ENCODE measurements at regions not wholly inside any gene's neighbourhood (a gene's known extent, or its start where the extent isn't known, plus 50 kb on each side); places are given as distances from the start of the nearest gene placed in this dataset.

DNA sequence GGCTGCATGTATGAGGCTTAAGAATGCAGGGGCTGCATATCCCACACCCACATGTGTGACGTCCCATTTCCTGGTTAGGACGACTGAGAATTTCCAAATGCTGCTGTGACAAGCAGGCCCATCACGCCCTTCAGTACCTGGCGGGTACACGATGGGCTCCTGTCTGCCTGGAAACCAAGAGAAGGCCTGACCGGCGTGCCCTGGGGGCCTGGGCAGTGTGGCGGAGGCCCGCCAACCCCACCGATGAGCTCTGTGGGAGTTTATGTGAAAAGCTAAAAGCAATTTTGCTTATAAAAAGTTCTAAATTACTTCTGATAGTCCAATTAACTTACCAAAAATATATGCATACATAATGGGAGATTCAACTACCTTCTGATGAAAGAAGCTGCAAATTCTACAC, 837.3 kb downstream of the GALR1 start:
- no CpG with 5 or more reads among the region's 10 CpGs for WGBS (ENCODE audit: insufficient coverage, insufficient read length)
- H3K27me3 ChIP-seq (ENCODE audit: control insufficient read depth, insufficient read depth, low read length) = no peaks in the 10 kb centered on the region
- no peak overlapping the region for H3K27ac ChIP-seq (ENCODE audit: low read length)
- H3K9me3 ChIP-seq (ENCODE audit: control insufficient read depth, insufficient read depth, low read length) = no peaks in the 10 kb centered on the region
- peaks cover 1% of the 10 kb centered on the region; the same call in 1 of the 2 replicates for H3K4me1 ChIP-seq (ENCODE audit: control insufficient read depth, insufficient read depth, low read length)
- H3K36me3 ChIP-seq (ENCODE audit: control insufficient read depth, insufficient read depth, low read length) = no peaks in the 10 kb centered on the region
- DNase-seq (ENCODE audit: low read depth, low spot score) = no peak
- H3K4me3 ChIP-seq (ENCODE audit: low read length) = no peak overlapping the region

- no CpG with 5 or more reads among the region's 2 CpGs for WGBS (ENCODE audit: insufficient coverage, insufficient read length)
- H3K4me3 ChIP-seq (ENCODE audit: low read length) = no peak overlapping the region
- no peak for DNase-seq (ENCODE audit: low read depth, low spot score)
- no peaks in the 10 kb centered on the region for H3K36me3 ChIP-seq (ENCODE audit: control insufficient read depth, insufficient read depth, low read length)
- H3K27ac ChIP-seq (ENCODE audit: low read length) = no peak overlapping the region
- peaks cover 1% of the 10 kb centered on the region; the same call in 1 of the 2 replicates for H3K4me1 ChIP-seq (ENCODE audit: control insufficient read depth, insufficient read depth, low read length)
- no peaks in the 10 kb centered on the region for H3K27me3 ChIP-seq (ENCODE audit: control insufficient read depth, insufficient read depth, low read length)
- no peaks in the 10 kb centered on the region for H3K9me3 ChIP-seq (ENCODE audit: control insufficient read depth, insufficient read depth, low read length)
Observed at GRCh38 chr18:78087338-78087737, 837.7 kb downstream of the GALR1 start.

DNA sequence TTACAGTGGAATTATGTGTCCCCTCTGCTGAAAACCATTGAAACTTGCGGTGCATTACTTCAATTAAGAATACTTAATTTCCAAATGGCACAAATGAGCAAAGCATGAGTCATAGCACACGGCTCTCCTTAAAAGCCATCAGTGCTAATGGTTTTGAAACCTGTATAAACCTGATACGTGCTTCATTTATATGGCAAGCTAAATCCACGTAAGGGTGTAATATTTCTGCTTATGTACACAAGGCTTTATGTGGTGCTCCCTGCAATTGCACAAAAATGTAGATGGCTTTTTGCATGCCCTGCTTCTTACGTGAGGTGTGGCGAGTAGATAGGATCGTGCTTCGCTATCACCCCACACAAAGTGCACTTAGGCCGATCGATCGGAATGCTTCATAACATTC, 840.9 kb downstream of the GALR1 start:
- peaks cover 2% of the 10 kb centered on the region; the same call in 1 of the 2 replicates for H3K4me1 ChIP-seq (ENCODE audit: control insufficient read depth, insufficient read depth, low read length)
- WGBS (ENCODE audit: insufficient coverage, insufficient read length) = no CpG with 5 or more reads among the region's 11 CpGs
- H3K9me3 ChIP-seq (ENCODE audit: control insufficient read depth, insufficient read depth, low read length) = no peaks in the 10 kb centered on the region
- no peak overlapping the region for H3K4me3 ChIP-seq (ENCODE audit: low read length)
- no peak for DNase-seq (ENCODE audit: low read depth, low spot score)
- H3K27ac ChIP-seq (ENCODE audit: low read length) = no peak overlapping the region
- no peaks in the 10 kb centered on the region for H3K27me3 ChIP-seq (ENCODE audit: control insufficient read depth, insufficient read depth, low read length)
- H3K36me3 ChIP-seq (ENCODE audit: control insufficient read depth, insufficient read depth, low read length) = no peaks in the 10 kb centered on the region

GRCh38 chr18:78092901-78093300, 843.3 kb downstream of the GALR1 start:
- no peaks in the 10 kb centered on the region for H3K27me3 ChIP-seq (ENCODE audit: control insufficient read depth, insufficient read depth, low read length)
- H3K27ac ChIP-seq (ENCODE audit: low read length) = no peak overlapping the region
- H3K9me3 ChIP-seq (ENCODE audit: control insufficient read depth, insufficient read depth, low read length) = no peaks in the 10 kb centered on the region
- H3K36me3 ChIP-seq (ENCODE audit: control insufficient read depth, insufficient read depth, low read length) = no peaks in the 10 kb centered on the region
- DNase-seq (ENCODE audit: low read depth, low spot score) = no peak
- WGBS (ENCODE audit: insufficient coverage, insufficient read length) = no CpG with 5 or more reads among the region's 2 CpGs
- H3K4me3 ChIP-seq (ENCODE audit: low read length) = no peak overlapping the region
- H3K4me1 ChIP-seq (ENCODE audit: control insufficient read depth, insufficient read depth, low read length) = peaks cover 2% of the 10 kb centered on the region; the same call in 1 of the 2 replicates

DNA sequence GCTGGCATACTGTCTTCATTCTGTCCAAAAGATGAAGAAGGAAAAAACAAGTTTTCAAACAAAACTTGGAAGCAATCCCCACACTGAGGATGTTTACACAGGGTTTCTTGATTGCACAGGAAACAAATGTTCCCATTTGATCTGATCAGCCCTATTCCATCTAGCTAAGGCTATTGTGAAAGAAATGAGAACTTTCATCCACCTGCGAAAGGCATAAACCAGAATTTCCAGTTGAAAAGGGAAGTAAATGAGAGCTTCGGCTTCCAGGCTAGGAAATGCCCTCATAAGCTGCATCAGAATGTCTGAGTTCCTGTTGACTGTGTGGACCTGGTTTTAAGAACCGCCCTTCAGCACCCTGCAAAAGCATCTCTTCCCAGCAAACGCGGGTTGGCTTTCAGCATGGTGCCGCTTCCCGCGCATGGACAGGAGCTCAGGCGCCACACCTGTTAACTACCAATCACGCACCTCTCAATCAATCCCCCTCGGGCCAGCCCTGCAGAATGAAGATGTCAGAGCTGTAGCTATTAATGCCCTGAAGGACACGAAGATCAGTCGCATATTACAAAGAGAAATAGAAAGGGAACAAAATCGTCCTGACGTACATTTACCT, 850.4 kb downstream of the GALR1 start:
- Histone ChIP-seq H3K4me1 (ENCODE audit: control insufficient read depth, insufficient read depth, low read length) (no peaks in the 10 kb centered on the region; the same call in 1 of the 2 replicates), H3K9me3 (ENCODE audit: control insufficient read depth, insufficient read depth, low read length) (no peaks in the 10 kb centered on the region), H3K36me3 (ENCODE audit: control insufficient read depth, insufficient read depth, low read length) (no peaks in the 10 kb centered on the region), H3K27ac (ENCODE audit: low read length) (no peak overlapping the region), H3K4me3 (ENCODE audit: low read length) (no peak overlapping the region), H3K27me3 (ENCODE audit: control insufficient read depth, insufficient read depth, low read length) (no peaks in the 10 kb centered on the region)
- no CpG with 5 or more reads among the region's 15 CpGs for WGBS (ENCODE audit: insufficient coverage, insufficient read length)
- no peak for DNase-seq (ENCODE audit: low read depth, low spot score)

DNA sequence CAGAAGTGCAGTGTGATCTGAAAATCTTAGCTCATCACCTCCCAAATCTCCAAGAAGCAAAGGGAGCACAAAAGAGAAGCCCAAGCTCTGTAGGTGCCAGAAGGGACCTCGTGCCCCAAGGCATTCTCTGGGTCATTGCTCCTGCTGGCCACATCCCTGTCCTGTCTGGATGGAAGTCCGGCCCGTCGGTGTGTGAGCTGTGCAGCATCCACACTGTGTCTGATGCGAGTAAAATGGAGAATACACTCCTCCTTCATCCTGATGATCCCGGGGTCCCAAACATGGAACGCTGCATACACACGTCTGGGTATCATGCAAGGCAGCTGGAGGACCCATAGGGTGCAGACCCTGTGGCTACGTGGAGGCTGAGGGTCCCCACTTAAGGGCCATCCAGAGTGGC, 851.4 kb downstream of the GALR1 start:
- DNase-seq (ENCODE audit: low read depth, low spot score) = no peak
- Histone ChIP-seq H3K9me3 (ENCODE audit: control insufficient read depth, insufficient read depth, low read length) (no peaks in the 10 kb centered on the region), H3K27me3 (ENCODE audit: control insufficient read depth, insufficient read depth, low read length) (no peaks in the 10 kb centered on the region), H3K36me3 (ENCODE audit: control insufficient read depth, insufficient read depth, low read length) (no peaks in the 10 kb centered on the region), H3K4me3 (ENCODE audit: low read length) (no peak overlapping the region), H3K27ac (ENCODE audit: low read length) (no peak overlapping the region), H3K4me1 (ENCODE audit: control insufficient read depth, insufficient read depth, low read length) (no peaks in the 10 kb centered on the region; the same call in 1 of the 2 replicates)
- no CpG with 5 or more reads among the region's 9 CpGs for WGBS (ENCODE audit: insufficient coverage, insufficient read length)

GRCh38 chr18:78102135-78102534, 852.5 kb downstream of the GALR1 start:
- no peak for DNase-seq (ENCODE audit: low read depth, low spot score)
- H3K4me3 ChIP-seq (ENCODE audit: low read length) = no peak overlapping the region
- H3K36me3 ChIP-seq (ENCODE audit: control insufficient read depth, insufficient read depth, low read length) = no peaks in the 10 kb centered on the region
- H3K4me1 ChIP-seq (ENCODE audit: control insufficient read depth, insufficient read depth, low read length) = no peaks in the 10 kb centered on the region; the same call in 1 of the 2 replicates
- H3K27ac ChIP-seq (ENCODE audit: low read length) = no peak overlapping the region
- no CpG with 5 or more reads among the region's 8 CpGs for WGBS (ENCODE audit: insufficient coverage, insufficient read length)
- H3K27me3 ChIP-seq (ENCODE audit: control insufficient read depth, insufficient read depth, low read length) = no peaks in the 10 kb centered on the region
- H3K9me3 ChIP-seq (ENCODE audit: control insufficient read depth, insufficient read depth, low read length) = no peaks in the 10 kb centered on the region

DNA sequence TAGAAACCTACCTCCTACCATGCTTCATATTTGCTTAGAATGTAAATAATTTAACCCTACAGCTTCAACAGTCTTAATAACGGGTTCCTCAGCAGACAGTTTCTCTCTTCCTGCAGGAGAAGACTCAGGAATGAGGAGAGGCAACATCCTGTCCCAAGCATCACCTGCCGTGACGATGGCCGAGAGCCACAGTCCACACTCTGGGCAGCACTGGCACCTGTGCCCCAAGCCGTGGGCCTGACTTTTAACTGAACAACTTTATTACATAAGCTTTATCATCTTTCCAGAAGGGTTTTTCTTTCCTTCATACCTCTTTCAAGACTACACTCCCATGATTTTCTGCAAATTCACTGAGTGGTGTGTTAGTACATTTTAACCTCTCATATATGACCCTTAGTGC, 856.0 kb downstream of the GALR1 start:
- Histone ChIP-seq H3K36me3 (ENCODE audit: control insufficient read depth, insufficient read depth, low read length) (no peaks in the 10 kb centered on the region), H3K4me1 (ENCODE audit: control insufficient read depth, insufficient read depth, low read length) (no peaks in the 10 kb centered on the region; the same call in 1 of the 2 replicates), H3K9me3 (ENCODE audit: control insufficient read depth, insufficient read depth, low read length) (no peaks in the 10 kb centered on the region), H3K27ac (ENCODE audit: low read length) (no peak overlapping the region), H3K27me3 (ENCODE audit: control insufficient read depth, insufficient read depth, low read length) (no peaks in the 10 kb centered on the region), H3K4me3 (ENCODE audit: low read length) (no peak overlapping the region)
- no peak for DNase-seq (ENCODE audit: low read depth, low spot score)
- no CpG with 5 or more reads among the region's 5 CpGs for WGBS (ENCODE audit: insufficient coverage, insufficient read length)

GRCh38 chr18:78106946-78107345, 857.3 kb downstream of the GALR1 start:
- Histone ChIP-seq H3K9me3 (ENCODE audit: control insufficient read depth, insufficient read depth, low read length) (no peaks in the 10 kb centered on the region), H3K27me3 (ENCODE audit: control insufficient read depth, insufficient read depth, low read length) (no peaks in the 10 kb centered on the region), H3K36me3 (ENCODE audit: control insufficient read depth, insufficient read depth, low read length) (no peaks in the 10 kb centered on the region), H3K4me1 (ENCODE audit: control insufficient read depth, insufficient read depth, low read length) (no peaks in the 10 kb centered on the region), H3K4me3 (ENCODE audit: low read length) (no peak overlapping the region), H3K27ac (ENCODE audit: low read length) (no peak overlapping the region)
- DNase-seq (ENCODE audit: low read depth, low spot score) = no peak
- no CpG with 5 or more reads among the region's 15 CpGs for WGBS (ENCODE audit: insufficient coverage, insufficient read length)

DNA sequence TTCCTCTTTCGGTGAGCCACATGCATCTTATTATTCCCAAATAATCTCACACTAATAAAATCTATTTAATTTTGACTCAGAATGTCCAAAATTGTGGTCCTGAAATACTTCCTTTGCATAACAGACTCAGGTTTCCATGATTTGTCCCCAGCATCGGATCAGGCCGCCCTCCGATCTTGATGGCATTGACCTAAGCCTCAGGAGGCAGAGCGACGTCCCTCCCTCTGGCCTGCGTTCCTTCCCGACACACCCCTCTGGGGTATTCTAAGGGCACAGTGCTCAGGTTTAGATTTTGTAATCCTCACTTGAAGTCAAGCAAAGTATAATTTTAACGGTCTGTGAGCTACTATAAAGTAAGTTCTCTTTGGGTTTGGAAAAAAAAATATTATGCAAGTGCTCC, 857.7 kb downstream of the GALR1 start:
- H3K27me3 ChIP-seq (ENCODE audit: control insufficient read depth, insufficient read depth, low read length) = no peaks in the 10 kb centered on the region
- no peaks in the 10 kb centered on the region for H3K9me3 ChIP-seq (ENCODE audit: control insufficient read depth, insufficient read depth, low read length)
- WGBS (ENCODE audit: insufficient coverage, insufficient read length) = 100% methylated on average over 1 of the region's 9 CpGs

GRCh38 chr18:78108554-78108953, 858.9 kb downstream of the GALR1 start:
- Histone ChIP-seq H3K27ac (ENCODE audit: low read length) (no peak overlapping the region), H3K4me1 (ENCODE audit: control insufficient read depth, insufficient read depth, low read length) (no peaks in the 10 kb centered on the region), H3K27me3 (ENCODE audit: control insufficient read depth, insufficient read depth, low read length) (no peaks in the 10 kb centered on the region), H3K4me3 (ENCODE audit: low read length) (no peak overlapping the region), H3K9me3 (ENCODE audit: control insufficient read depth, insufficient read depth, low read length) (no peaks in the 10 kb centered on the region), H3K36me3 (ENCODE audit: control insufficient read depth, insufficient read depth, low read length) (no peaks in the 10 kb centered on the region)
- no CpG with 5 or more reads among the region's 5 CpGs for WGBS (ENCODE audit: insufficient coverage, insufficient read length)
- DNase-seq (ENCODE audit: low read depth, low spot score) = no peak

More for the DNA sequence above, 857.7 kb downstream of the GALR1 start:
- H3K4me1 ChIP-seq (ENCODE audit: control insufficient read depth, insufficient read depth, low read length) = no peaks in the 10 kb centered on the region
- DNase-seq (ENCODE audit: low read depth, low spot score) = no peak
- H3K4me3 ChIP-seq (ENCODE audit: low read length) = no peak overlapping the region
- H3K36me3 ChIP-seq (ENCODE audit: control insufficient read depth, insufficient read depth, low read length) = no peaks in the 10 kb centered on the region
- no peak overlapping the region for H3K27ac ChIP-seq (ENCODE audit: low read length)
